ENCODE measurements at regions not wholly inside any gene's neighbourhood (a gene's known extent, or its start where the extent isn't known, plus 50 kb on each side); places are given as distances from the start of the nearest gene placed in this dataset.

DNA sequence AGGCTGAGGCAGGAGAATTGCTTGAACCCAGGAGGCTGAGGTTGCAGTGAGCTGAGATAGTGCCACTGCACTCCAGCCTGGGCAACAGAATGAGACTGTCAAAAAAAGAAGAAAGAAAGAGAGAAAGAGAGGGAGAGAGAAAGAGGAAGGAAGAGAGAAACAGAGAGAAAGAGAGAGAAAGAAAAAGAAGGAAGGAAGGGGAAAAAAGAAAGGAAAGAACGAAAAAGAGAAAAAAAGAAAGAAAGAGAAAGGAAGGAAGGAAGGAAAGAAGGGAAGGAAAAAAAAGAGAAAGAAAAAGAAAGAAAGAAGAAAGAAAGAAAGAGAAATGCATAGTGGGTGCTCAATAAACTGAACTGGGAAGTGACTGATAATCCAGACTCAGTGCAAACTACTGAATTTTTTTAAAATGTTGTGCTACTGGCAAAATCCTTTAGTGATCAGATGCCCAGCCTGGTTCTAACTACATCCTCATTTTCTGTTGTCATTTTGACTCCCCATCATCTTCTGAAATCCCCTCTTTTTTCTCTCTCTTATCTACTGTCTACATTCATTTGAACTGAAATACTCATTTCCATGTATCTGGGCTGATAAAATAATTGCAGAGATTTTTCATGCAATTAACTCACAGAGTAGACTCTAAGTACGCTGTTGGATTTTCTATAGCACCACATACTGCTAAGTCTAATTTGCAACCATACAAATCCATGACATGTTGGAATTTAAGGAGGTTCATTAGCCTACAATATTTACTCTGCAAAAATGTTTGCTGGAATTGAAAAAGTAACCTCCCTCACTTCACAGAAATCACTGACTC lies 85.3 kb upstream of the HIVEP1 start:
- no peak for TF ChIP-seq POLR2A (IDR thresholded peaks at IDR 0.05; ENCODE audit: low read length)
- no peak for TF ChIP-seq GATA1 (IDR thresholded peaks at IDR 0.05; ENCODE audit: low read depth, low read length)

Data from erythroblast (primary cell).